SU-DHL-6 (cell line): ENCODE measurements at regions not wholly inside any gene's neighbourhood (a gene's known extent, or its start where the extent isn't known, plus 50 kb on each side); places are given as distances from the start of the nearest gene placed in this dataset.

Experiments used
- CTCF ChIP-seq: fragments of 200-600 bp; sonication (generic); IDR thresholded peaks from one replicate; pipeline ENCODE4 v1.5.1; 2017; ENCODE audit warnings: antibody characterized with exemption, mild to moderate bottlenecking, low read length, moderate library complexity; ENCODE audit not compliant: insufficient read depth, poor library complexity, severe bottlenecking
- EZH2phosphoT487 ChIP-seq: fragments of 200-600 bp; sonication (generic), shearing (Covaris generic); conservative IDR thresholded peaks from 2 replicates; pipeline ENCODE4 v1.6.1; 2018; ENCODE audit warnings: mild to moderate bottlenecking, antibody characterized with exemption, low read length, moderate library complexity, mixed read lengths

- TF ChIP-seq CTCF (no peak), EZH2phosphoT487 (no peak)
Measured at GRCh38 chr4:159538556-159538955, 435.7 kb downstream of the RAPGEF2 start.
